Right cardiac atrium (tissue), 5 donors: ENCODE measurements at regions not wholly inside any gene's neighbourhood (a gene's known extent, or its start where the extent isn't known, plus 50 kb on each side); places are given as distances from the start of the nearest gene placed in this dataset.

Source experiments
- ATAC-seq, 2 donors: fragments of 200-7000 bp; cut with Tn5 transposase; one replicate each; pipeline versions ENCODE4 v1.8.0 to v1.9.1; 2020; ENCODE audit warnings: moderate library complexity in 2 of 2, mild to moderate bottlenecking in 1 of 2
- DNase-seq, 3 donors: peaks; one replicate each; pipeline ENCODE4 v3.0.0-alpha.2; 2020
- H3K27ac ChIP-seq: one replicate; pipeline ENCODE4 v1.5.1; 2013; ENCODE audit warnings: mild to moderate bottlenecking, low read length, control low read depth, moderate library complexity
- H3K27me3 ChIP-seq: one replicate; pipeline ENCODE4 v1.6.1; 2013; ENCODE audit not compliant: control insufficient read depth, insufficient read depth
- H3K4me1 ChIP-seq: one replicate; pipeline ENCODE4 v1.6.1; 2013; ENCODE audit warnings: low read length; ENCODE audit not compliant: control insufficient read depth, insufficient read depth
- H3K4me3 ChIP-seq: one replicate; pipeline ENCODE4 v1.5.1; 2013; ENCODE audit warnings: low read length, control low read depth
- H3K9me3 ChIP-seq: one replicate; pipeline ENCODE4 v1.6.1; 2013; ENCODE audit warnings: low read length; ENCODE audit not compliant: control insufficient read depth
- WGBS: extraction: QIAGEN DNeasy Blood & Tissue Kit; methylation state at CpG from one replicate; pipeline ENCODE4 v1.1.7; 2013; 5-methylcytosine and 5-hydroxymethylcytosine counted together
- intact Hi-C, 4 donors: fragments of 100-400 bp; cut with DNase I; formaldehyde crosslinking; loops; one replicate each; pipeline versions ENCODE4 v1.11.0 to v1.14.0; 2022 to 2023
- donor health status: healthy with polysubstance abuse.
- donor health status: DM: no; HTN: yes; CAD: no.
- donor health status: DM: no; HTN: no; CAD: no.
- donor health status: DM: no; HTN: yes; CAD: no; lungs with severe emphysema.
- donor health status: DM: yes; HTN: yes; CAD: no.

GRCh38 chr3:36196058-36196457, 184.2 kb upstream of the STAC start:
- Histone ChIP-seq H3K4me3 (no peak overlapping the region), H3K27ac (no peak overlapping the region), H3K27me3 (no peaks in the 10 kb centered on the region), H3K4me1 (no peaks in the 10 kb centered on the region), H3K9me3 (no peaks in the 10 kb centered on the region)
- DNase-seq: no peak
- ATAC-seq: no peak
- intact Hi-C loops: no loop called here

GRCh38 chr3:36197151-36197550, 183.2 kb upstream of the STAC start:
- Histone ChIP-seq H3K9me3 (no peaks in the 10 kb centered on the region), H3K27me3 (no peaks in the 10 kb centered on the region), H3K4me3 (no peak overlapping the region), H3K4me1 (no peaks in the 10 kb centered on the region), H3K27ac (no peak overlapping the region)
- 53% methylated on average over 1 of the region's 1 CpG for WGBS
- ATAC-seq (no peak), DNase-seq (no peak)
- intact Hi-C loops: no loop called here

- Histone ChIP-seq H3K27ac (no peak overlapping the region), H3K9me3 (no peaks in the 10 kb centered on the region), H3K4me3 (no peak overlapping the region), H3K4me1 (no peaks in the 10 kb centered on the region), H3K27me3 (no peaks in the 10 kb centered on the region)
- intact Hi-C loops: no loop called here
- ATAC-seq (no peak), DNase-seq (no peak)
These were observed 178.8 kb upstream of the STAC start for GRCh38 chr3:36201546-36201945.

GRCh38 chr3:36206956-36207580, 173.2 kb upstream of the STAC start:
- Histone ChIP-seq H3K4me3 (no peak overlapping the region), H3K4me1 (no peaks in the 10 kb centered on the region), H3K27me3 (no peaks in the 10 kb centered on the region), H3K9me3 (no peaks in the 10 kb centered on the region), H3K27ac (no peak overlapping the region)
- DNase-seq (no peak), ATAC-seq (no peak)
- WGBS: 47% methylated on average over 4 of the region's 4 CpGs
- intact Hi-C loops: no loop called here

GRCh38 chr3:36210840-36211651, 169.3 kb upstream of the STAC start:
- Histone ChIP-seq H3K9me3 (no peaks in the 10 kb centered on the region), H3K4me3 (no peak overlapping the region), H3K4me1 (no peaks in the 10 kb centered on the region), H3K27me3 (no peaks in the 10 kb centered on the region), H3K27ac (no peak overlapping the region)
- DNase-seq (no peak), ATAC-seq (no peak)
- intact Hi-C loops: no loop called here
- 73% methylated on average over 3 of the region's 3 CpGs for WGBS

GRCh38 chr3:36211652-36211999, 168.7 kb upstream of the STAC start:
- no peak for ATAC-seq
- intact Hi-C loops: no loop called here
- no peak for DNase-seq
- no peaks in the 10 kb centered on the region for H3K4me1 ChIP-seq
- H3K27me3 ChIP-seq: no peaks in the 10 kb centered on the region
- no peak overlapping the region for H3K4me3 ChIP-seq
- H3K9me3 ChIP-seq: no peaks in the 10 kb centered on the region
- H3K27ac ChIP-seq: no peak overlapping the region

GRCh38 chr3:36212251-36212650, 168.1 kb upstream of the STAC start:
- H3K27me3 ChIP-seq: no peaks in the 10 kb centered on the region
- WGBS: 74% methylated on average over 2 of the region's 2 CpGs
- H3K27ac ChIP-seq: no peak overlapping the region
- H3K4me1 ChIP-seq: no peaks in the 10 kb centered on the region
- DNase-seq (no peak), ATAC-seq (no peak)
- H3K4me3 ChIP-seq: no peak overlapping the region
- H3K9me3 ChIP-seq: no peaks in the 10 kb centered on the region
- intact Hi-C loops: no loop called here

GRCh38 chr3:36214460-36214859, 165.8 kb upstream of the STAC start:
- Histone ChIP-seq H3K9me3 (no peaks in the 10 kb centered on the region), H3K4me3 (no peak overlapping the region), H3K4me1 (no peaks in the 10 kb centered on the region), H3K27me3 (no peaks in the 10 kb centered on the region), H3K27ac (no peak overlapping the region)
- no peak for ATAC-seq
- DNase-seq: no peak
- intact Hi-C loops: no loop called here
- 81% methylated on average over 3 of the region's 3 CpGs for WGBS

- WGBS: 34% methylated on average over 1 of the region's 1 CpG
- no peak overlapping the region for H3K27ac ChIP-seq
- intact Hi-C loops: no loop called here
These were observed 165.1 kb upstream of the STAC start for GRCh38 chr3:36215241-36215640.

GRCh38 chr3:36219398-36219797, 160.9 kb upstream of the STAC start:
- H3K27me3 ChIP-seq: no peaks in the 10 kb centered on the region
- no peak overlapping the region for H3K4me3 ChIP-seq
- ATAC-seq (no peak), DNase-seq (no peak)
- 96% methylated on average over 1 of the region's 1 CpG for WGBS
- H3K9me3 ChIP-seq: no peaks in the 10 kb centered on the region
- no peaks in the 10 kb centered on the region for H3K4me1 ChIP-seq
- intact Hi-C loops: no loop called here
- H3K27ac ChIP-seq: no peak overlapping the region

More at GRCh38 chr3:36215241-36215640, 165.1 kb upstream of the STAC start:
- DNase-seq (no peak), ATAC-seq (no peak)
- Histone ChIP-seq H3K9me3 (no peaks in the 10 kb centered on the region), H3K27me3 (no peaks in the 10 kb centered on the region), H3K4me3 (no peak overlapping the region), H3K4me1 (no peaks in the 10 kb centered on the region)

- intact Hi-C loops: no loop called here
- H3K4me1 ChIP-seq: no peaks in the 10 kb centered on the region
- no peak overlapping the region for H3K4me3 ChIP-seq
- no peaks in the 10 kb centered on the region for H3K27me3 ChIP-seq
- no peak overlapping the region for H3K27ac ChIP-seq
- DNase-seq (no peak), ATAC-seq (no peak)
- WGBS: 96% methylated on average over 2 of the region's 2 CpGs
- no peaks in the 10 kb centered on the region for H3K9me3 ChIP-seq
These were observed 160.1 kb upstream of the STAC start for GRCh38 chr3:36220173-36220572.

GRCh38 chr3:36221975-36222374, 158.3 kb upstream of the STAC start:
- DNase-seq (no peak), ATAC-seq (no peak)
- H3K4me1 ChIP-seq: no peaks in the 10 kb centered on the region
- H3K27ac ChIP-seq: no peak overlapping the region
- H3K4me3 ChIP-seq: no peak overlapping the region
- no peaks in the 10 kb centered on the region for H3K9me3 ChIP-seq
- H3K27me3 ChIP-seq: no peaks in the 10 kb centered on the region
- intact Hi-C loops: no loop called here
